ENCODE measurements at regions not wholly inside any gene's neighbourhood (a gene's known extent, or its start where the extent isn't known, plus 50 kb on each side); places are given as distances from the start of the nearest gene placed in this dataset.

DNA sequence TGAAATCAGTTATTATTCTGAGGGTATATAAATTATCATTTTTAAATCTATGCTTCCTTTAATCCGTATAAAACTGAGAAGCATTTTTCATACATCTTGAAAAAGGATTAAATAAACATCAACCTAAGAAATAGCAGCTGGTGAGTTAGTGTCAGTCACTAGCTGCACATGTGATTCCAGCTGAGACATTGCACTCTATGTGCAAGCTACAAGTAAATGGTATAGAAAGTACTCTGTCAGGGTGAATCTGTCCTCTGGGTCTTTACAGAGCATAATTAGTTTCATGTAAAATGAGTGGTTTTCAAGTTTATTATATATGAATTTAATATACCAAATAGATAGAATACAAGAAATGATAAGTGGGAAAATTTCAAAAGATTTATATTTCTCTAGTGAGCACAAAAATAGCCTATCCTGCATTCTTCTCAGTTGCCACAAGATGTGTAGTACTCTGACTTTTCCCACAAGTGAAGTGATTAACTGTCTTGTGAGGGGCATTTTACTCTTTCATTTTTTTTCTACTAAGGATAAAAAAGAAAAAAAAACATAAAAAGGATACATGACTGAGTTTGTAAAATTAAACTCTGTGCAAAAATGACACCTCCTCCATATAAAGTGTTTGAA is 1372.1 kb downstream of the PCDH9 start:
- Histone ChIP-seq H3K27ac (no peak overlapping the region), H3K4me3 (no peak overlapping the region), H3K27me3 (no peaks in the 10 kb centered on the region), H3K4me1 (no peaks in the 10 kb centered on the region), H3K9me3 (no peaks in the 10 kb centered on the region), H3K36me3 (no peaks in the 10 kb centered on the region)
- no peak for TF ChIP-seq EP300 (IDR thresholded peaks at IDR 0.05)
- TF ChIP-seq, protein P1, sequence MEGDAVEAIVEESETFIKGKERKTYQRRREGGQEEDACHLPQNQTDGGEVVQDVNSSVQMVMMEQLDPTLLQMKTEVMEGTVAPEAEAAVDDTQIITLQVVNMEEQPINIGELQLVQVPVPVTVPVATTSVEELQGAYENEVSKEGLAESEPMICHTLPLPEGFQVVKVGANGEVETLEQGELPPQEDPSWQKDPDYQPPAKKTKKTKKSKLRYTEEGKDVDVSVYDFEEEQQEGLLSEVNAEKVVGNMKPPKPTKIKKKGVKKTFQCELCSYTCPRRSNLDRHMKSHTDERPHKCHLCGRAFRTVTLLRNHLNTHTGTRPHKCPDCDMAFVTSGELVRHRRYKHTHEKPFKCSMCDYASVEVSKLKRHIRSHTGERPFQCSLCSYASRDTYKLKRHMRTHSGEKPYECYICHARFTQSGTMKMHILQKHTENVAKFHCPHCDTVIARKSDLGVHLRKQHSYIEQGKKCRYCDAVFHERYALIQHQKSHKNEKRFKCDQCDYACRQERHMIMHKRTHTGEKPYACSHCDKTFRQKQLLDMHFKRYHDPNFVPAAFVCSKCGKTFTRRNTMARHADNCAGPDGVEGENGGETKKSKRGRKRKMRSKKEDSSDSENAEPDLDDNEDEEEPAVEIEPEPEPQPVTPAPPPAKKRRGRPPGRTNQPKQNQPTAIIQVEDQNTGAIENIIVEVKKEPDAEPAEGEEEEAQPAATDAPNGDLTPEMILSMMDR (IDR thresholded peaks at IDR 0.05): no peak
- no peak for TF ChIP-seq POLR2AphosphoS5 (IDR thresholded peaks at IDR 0.05)
- no peak for TF ChIP-seq POLR2A (IDR thresholded peaks at IDR 0.05)
- 57% methylated on average over 1 of the region's 1 CpG for WGBS
- DNase-seq (ENCODE audit: low spot score in 2 of 2): no peak

DNA sequence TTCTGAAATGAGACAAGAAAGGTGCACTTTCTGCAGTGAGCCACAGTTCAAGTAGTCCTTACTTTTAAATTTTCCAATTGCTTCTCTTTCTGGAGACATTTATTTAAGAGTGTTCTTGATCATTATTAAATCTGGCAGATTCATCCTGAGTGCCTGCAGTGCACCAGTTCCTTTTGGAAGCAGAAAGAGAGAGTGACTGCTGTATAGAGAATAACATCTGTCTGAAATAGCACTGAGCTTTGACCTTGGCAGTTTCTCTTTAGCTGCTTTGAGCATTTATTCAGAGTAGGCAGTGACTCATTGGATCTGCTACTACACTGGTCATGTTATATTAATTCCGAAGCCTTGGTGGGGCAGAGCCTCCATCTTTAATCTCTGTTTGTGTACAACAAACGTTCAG is 1373.7 kb downstream of the PCDH9 start:
- no peak overlapping the region for H3K27ac ChIP-seq
- H3K36me3 ChIP-seq: no peaks in the 10 kb centered on the region
- DNase-seq (ENCODE audit: low spot score in 2 of 2): no peak
- no peaks in the 10 kb centered on the region for H3K27me3 ChIP-seq
- TF ChIP-seq POLR2A (IDR thresholded peaks at IDR 0.05) (no peak), POLR2AphosphoS5 (IDR thresholded peaks at IDR 0.05) (no peak), EP300 (IDR thresholded peaks at IDR 0.05) (no peak)
- TF ChIP-seq, protein P1 (IDR thresholded peaks at IDR 0.05): no peak
- no peaks in the 10 kb centered on the region for H3K4me1 ChIP-seq
- H3K9me3 ChIP-seq: no peaks in the 10 kb centered on the region
- no peak overlapping the region for H3K4me3 ChIP-seq
- WGBS: 65% methylated on average over 2 of the region's 2 CpGs

DNA sequence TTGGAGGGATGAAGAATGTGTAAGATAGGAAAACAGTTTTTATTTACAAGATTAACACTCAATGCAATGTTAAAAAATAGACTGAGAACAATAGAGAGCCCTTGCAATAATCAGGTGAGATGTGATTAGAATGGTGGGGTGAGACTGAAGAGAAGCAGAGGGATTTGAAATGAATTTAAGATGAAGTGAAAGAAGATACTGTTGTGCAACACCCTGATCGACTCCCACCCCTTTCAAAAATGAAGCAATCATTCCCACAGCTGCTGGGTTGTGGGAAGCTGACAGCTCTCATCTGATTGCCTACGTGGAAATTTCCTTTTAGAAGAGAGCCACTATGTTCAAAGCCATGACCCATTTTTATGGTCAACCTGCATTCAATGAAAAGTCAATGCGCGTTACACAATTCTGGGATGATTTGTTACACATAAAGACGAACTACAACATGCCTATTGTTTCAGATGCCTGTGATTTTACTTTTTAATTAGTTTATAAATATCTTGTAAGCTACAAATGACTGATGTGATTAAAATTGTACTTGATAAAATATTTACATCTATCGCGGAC is 1374.8 kb downstream of the PCDH9 start:
- DNase-seq (ENCODE audit: low spot score in 2 of 2): no peak
- no peak overlapping the region for H3K27ac ChIP-seq
- no peaks in the 10 kb centered on the region for H3K9me3 ChIP-seq
- TF ChIP-seq POLR2AphosphoS5 (IDR thresholded peaks at IDR 0.05): no peak
- H3K4me1 ChIP-seq: no peaks in the 10 kb centered on the region
- no peaks in the 10 kb centered on the region for H3K27me3 ChIP-seq
- no peaks in the 10 kb centered on the region for H3K36me3 ChIP-seq
- 71% methylated on average over 7 of the region's 7 CpGs for WGBS
- no peak overlapping the region for H3K4me3 ChIP-seq

DNA sequence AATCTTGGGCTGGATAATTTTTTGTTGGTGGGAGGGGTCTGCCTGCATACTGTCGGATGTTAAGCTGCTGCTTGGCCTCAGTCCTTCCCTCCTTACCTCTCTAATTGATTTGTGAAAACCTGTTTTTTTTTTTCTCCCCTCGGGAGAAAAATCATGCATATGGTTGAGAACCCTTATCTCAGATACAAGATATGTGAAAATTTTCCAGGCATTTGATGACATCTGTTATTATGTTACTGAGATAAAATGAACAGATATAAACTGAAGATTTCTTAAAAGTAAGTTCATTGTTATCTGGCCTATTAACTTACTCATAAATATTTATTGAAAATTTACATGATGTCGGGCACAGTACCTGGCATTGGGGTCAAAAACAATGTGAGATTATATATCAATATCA is 1375.7 kb downstream of the PCDH9 start:
- no peak overlapping the region for H3K4me3 ChIP-seq
- H3K9me3 ChIP-seq: no peaks in the 10 kb centered on the region
- no peaks in the 10 kb centered on the region for H3K36me3 ChIP-seq
- WGBS: 44% methylated on average over 3 of the region's 3 CpGs
- TF ChIP-seq EP300 (IDR thresholded peaks at IDR 0.05): no peak
- no peak for TF ChIP-seq POLR2A (IDR thresholded peaks at IDR 0.05)
- no peak for TF ChIP-seq POLR2AphosphoS5 (IDR thresholded peaks at IDR 0.05)
- TF ChIP-seq, protein P1 (IDR thresholded peaks at IDR 0.05): no peak
- H3K27me3 ChIP-seq: no peaks in the 10 kb centered on the region
- no peak overlapping the region for H3K27ac ChIP-seq
- H3K4me1 ChIP-seq: no peaks in the 10 kb centered on the region
- no peak for DNase-seq (ENCODE audit: low spot score in 2 of 2)

DNA sequence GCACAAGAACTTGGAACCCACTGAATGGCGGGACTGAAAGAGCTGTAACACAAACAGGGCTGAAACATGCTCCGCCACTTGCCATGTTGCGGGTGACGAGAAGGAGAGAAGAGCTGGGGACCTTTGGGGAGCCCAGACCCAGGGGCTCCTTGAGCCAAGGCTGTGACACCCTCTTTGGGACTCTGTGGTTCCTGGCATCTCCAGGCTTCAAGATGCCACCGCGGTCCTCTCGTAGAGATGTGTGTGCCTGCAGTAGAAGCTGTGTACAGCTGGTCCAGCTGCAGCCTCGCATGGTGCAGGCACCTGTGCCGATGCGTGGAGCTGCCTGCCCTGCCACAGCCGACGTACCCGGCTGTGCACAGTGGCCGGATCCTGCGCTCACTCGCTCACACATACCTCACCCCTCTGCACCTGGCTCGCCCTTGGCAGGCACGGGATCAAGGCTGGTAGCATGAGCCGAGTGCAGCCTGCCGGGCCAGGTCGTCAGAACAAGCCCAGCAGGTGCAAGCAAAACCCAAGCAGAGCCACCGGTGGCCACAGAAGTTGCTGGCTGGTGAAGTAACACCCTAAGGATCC is 1385.8 kb downstream of the PCDH9 start:
- Histone ChIP-seq H3K4me1 (no peaks in the 10 kb centered on the region), H3K36me3 (no peaks in the 10 kb centered on the region), H3K4me3 (no peak overlapping the region), H3K27ac (no peak overlapping the region), H3K9me3 (no peaks in the 10 kb centered on the region), H3K27me3 (no peaks in the 10 kb centered on the region)
- DNase-seq (ENCODE audit: low spot score in 2 of 2): no peak
- WGBS: 84% methylated on average over 6 of the region's 22 CpGs
- TF ChIP-seq POLR2A (IDR thresholded peaks at IDR 0.05) (no peak), EP300 (IDR thresholded peaks at IDR 0.05) (no peak)
- TF ChIP-seq, protein P1 (IDR thresholded peaks at IDR 0.05): no peak

Data from suprapubic skin (tissue), 4 donors.